EH (cell line): ENCODE measurements at regions not wholly inside any gene's neighbourhood (a gene's known extent, or its start where the extent isn't known, plus 50 kb on each side); places are given as distances from the start of the nearest gene placed in this dataset.

Source experiments
- DNase-seq: peaks from one replicate; pipeline ENCODE4 v3.0.0-alpha.2; 2015; ENCODE audit warnings: low read depth

GRCh38 chr12:60872850-60873713, 1277.3 kb downstream of the SLC16A7 start:
- no peak for DNase-seq

DNA sequence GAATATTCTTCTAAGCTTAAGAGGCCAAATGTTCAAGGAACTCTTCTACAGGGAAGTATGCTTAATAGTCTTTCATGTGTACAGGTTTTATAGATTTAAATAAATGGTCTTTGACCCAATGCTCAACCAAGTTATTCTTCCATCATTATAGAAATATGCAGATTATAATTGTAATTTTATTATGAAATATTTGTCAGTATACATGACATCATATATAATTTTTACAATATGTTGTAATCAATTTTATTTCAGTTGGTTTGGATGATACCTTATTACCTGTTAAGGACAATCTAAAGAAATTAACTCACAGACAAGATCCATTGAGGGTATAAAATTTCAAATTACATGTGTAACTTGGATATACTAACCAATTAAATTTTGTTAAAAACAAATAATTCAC, 1278.3 kb downstream of the SLC16A7 start:
- no peak for DNase-seq

GRCh38 chr12:60920841-60921495, 1325.1 kb downstream of the SLC16A7 start:
- DNase-seq, result no peak

GRCh38 chr12:60921541-60921940, 1325.7 kb downstream of the SLC16A7 start:
- no peak for DNase-seq

- no peak for DNase-seq
Observed at GRCh38 chr12:60926256-60926655, 1330.4 kb downstream of the SLC16A7 start.

- DNase-seq, result no peak
Observed at GRCh38 chr12:60930151-60930550, 1330.1 kb upstream of the USP15 start.

GRCh38 chr12:60935981-60936761, 1324.0 kb upstream of the USP15 start:
- DNase-seq, result no peak

DNA sequence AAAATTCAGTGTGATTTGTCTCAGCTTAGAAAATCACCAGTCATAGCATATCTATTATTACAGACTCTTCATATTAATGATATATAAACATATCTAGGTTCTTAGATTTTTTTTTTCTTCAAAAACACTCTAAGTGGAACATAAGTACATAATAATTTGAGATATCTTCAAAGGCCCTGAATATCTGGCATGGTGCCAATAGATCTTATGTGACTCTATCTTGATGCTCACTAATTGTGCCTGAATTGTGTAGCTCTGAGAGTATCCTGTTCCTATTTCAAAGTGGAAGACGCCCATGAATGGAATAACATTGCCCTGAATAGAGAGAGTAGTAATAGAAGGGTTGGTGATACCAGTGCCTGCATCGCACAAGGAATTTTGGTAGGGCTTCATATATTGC, 1312.7 kb upstream of the USP15 start:
- DNase-seq, result no peak

- DNase-seq, result no peak
Observed at GRCh38 chr12:60967128-60967527, 1293.1 kb upstream of the USP15 start.

- DNase-seq, result no peak
Observed at GRCh38 chr12:60977966-60978365, 1282.2 kb upstream of the USP15 start.

- no peak for DNase-seq
Observed at GRCh38 chr12:60980558-60980957, 1279.6 kb upstream of the USP15 start.

GRCh38 chr12:60981473-60981872, 1278.7 kb upstream of the USP15 start:
- DNase-seq, result no peak

DNA sequence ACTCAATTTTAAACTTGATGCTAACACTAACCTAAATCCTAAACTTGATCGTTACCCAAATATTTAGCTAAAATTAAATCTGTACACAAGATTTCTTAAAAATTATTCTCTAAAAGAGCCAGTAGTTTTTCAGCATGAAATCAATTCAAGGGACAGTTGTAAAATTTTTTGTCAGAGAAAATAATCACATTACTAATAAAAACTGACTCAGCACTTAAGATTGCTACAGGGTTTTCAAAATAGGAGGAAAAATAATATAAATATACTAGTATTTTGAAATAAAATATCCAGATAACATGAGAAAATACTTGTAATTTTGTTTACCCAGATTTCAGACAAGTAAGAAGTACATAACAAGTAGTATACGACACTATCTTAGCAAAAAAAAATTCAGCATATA, 1268.1 kb upstream of the USP15 start:
- DNase-seq, result no peak

GRCh38 chr12:60995256-60995825, 1264.9 kb upstream of the USP15 start:
- no peak for DNase-seq

DNA sequence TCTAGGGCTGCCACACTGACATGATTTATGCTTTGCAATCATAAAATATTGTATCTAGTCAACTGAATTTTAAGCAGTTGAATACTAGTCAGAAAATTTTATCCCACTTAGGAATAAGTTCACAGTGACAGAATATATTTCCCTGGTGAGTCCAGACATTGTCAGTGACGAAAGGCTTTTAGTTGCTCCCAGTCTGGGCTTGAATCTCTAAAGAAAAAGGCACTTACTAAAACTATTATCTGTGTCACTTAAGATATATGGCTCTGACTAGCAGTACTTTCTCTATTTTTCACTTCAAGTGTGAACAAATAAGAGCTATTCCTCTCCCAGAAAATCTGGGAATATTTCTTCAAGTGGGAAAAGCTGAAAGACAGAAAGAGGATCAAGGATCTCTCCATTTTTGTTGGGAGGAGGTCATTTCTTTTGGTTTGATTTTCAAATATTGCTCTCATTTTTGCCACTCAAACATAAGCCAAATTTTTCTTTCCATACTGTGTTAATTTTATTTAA, 1262.3 kb upstream of the USP15 start:
- no peak for DNase-seq

DNA sequence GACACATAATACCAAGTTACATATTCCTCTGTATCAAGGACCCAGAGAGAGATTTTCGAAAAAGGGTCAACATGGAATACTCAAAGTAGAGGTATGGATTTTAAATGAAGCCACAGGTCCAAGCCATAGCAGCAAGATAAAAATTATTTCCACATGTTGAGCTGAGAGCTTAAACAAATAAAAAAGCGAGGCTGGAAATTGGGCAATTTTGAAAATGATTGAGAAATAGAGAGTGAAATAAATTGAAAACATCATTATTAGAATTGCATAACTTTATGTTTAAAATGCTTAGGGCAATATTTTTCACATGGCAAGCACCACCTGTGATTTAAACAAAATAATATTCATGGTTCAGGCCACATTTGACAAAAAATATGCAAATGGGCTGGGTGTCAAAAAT, 1251.0 kb upstream of the USP15 start:
- no peak for DNase-seq

DNA sequence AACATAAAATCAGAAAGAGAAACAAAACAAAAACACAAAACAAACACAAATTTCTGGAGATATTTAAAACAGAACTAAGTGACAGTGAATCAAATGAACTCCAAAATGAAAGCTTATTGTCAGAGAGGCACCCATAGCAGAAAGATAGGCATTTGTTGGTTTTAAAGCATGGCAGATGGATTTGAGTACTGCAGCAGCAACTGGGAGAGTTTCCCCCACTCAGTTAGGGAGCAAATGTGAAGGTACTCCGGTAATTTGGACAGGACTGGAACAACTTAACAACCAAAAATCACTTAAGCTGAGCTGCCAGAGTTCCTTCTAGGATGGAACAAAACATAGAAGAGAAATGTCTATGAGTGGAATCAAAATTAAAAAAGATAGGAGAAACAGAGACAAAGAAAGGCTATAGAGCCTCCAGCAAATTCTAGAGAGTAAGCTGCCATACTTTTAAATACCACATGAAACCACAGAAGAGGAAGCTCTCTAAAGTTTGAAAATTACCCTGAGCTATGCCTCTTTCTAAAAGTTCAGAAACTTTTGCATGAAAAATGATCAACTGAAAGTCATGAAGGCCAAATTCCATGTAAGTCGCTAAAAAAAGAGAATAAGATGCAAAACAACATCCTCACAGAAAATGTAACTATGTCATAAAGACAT, 1248.3 kb upstream of the USP15 start:
- no peak for DNase-seq

DNA sequence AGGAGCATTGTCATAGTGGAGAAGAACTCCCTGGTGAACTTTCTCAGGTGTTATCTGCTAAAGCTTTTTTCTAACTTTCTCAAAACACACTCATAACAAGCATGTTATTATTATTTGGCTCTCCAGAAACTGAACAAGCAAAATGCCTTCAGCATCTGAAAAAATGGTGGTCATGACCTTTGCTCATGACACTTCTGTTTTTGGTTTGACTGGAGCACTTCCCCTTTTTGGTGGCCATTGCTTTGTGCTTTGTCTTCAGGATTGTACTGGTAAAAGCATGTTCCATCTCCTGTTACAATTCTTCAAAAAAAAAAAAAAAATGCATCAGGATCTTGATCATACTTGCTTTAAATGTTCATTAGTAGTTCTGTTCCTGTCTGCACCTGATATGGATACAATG, 1241.6 kb upstream of the USP15 start:
- no peak for DNase-seq

DNA sequence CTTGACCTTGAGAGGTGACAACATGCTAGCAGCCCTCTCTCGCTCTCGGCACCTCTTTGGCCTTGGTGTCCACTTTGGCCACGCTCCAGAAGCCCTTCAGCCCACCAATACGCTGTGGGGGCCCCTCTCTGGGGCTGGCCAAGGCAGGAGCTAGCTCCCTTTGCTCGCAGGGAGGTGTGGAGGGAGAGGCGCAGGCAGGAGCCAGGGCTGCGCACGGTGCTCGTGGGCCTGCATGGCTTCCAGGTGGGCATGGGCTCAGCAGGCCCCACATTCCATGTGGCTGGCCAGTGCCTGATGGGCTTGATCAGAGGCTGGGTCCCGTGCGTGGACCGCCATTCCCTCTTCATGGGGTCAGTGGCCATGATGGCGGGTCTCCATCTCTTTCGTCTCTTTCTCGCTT, 1237.0 kb upstream of the USP15 start:
- no peak for DNase-seq

GRCh38 chr12:61029516-61029915, 1230.7 kb upstream of the USP15 start:
- DNase-seq, result no peak

- no peak for DNase-seq
Observed at GRCh38 chr12:61037792-61038191, 1222.4 kb upstream of the USP15 start.

- DNase-seq, result no peak
Observed at GRCh38 chr12:61043838-61044237, 1216.4 kb upstream of the USP15 start.
